Coronary artery (tissue), 2 donors: ENCODE measurements at regions not wholly inside any gene's neighbourhood (a gene's known extent, or its start where the extent isn't known, plus 50 kb on each side); places are given as distances from the start of the nearest gene placed in this dataset.

Experiments
- DNase-seq: peaks from one replicate; pipeline ENCODE4 v3.0.0-alpha.2; 2017; ENCODE audit warnings: low spot score
- H3K27ac ChIP-seq, 2 donors: fragments of 200-600 bp; sonication (generic); one replicate each; pipeline ENCODE4 v1.5.1; 2016 to 2019
- H3K4me3 ChIP-seq: fragments of 200-600 bp; sonication (generic); 2 replicates; pipeline ENCODE4 v1.5.1; 2016; ENCODE audit warnings: mild to moderate bottlenecking, moderate library complexity
- TF ChIP-seq, protein P1 (sequence below): fragments of 200-600 bp; sonication (generic); IDR thresholded peaks from one replicate; pipeline ENCODE4 v1.5.1; 2019; ENCODE audit warnings: antibody characterized with exemption

- Histone ChIP-seq H3K4me3 (no peak overlapping the region), H3K27ac (no peak overlapping the region)
- no peak for DNase-seq
- TF ChIP-seq, protein P1, sequence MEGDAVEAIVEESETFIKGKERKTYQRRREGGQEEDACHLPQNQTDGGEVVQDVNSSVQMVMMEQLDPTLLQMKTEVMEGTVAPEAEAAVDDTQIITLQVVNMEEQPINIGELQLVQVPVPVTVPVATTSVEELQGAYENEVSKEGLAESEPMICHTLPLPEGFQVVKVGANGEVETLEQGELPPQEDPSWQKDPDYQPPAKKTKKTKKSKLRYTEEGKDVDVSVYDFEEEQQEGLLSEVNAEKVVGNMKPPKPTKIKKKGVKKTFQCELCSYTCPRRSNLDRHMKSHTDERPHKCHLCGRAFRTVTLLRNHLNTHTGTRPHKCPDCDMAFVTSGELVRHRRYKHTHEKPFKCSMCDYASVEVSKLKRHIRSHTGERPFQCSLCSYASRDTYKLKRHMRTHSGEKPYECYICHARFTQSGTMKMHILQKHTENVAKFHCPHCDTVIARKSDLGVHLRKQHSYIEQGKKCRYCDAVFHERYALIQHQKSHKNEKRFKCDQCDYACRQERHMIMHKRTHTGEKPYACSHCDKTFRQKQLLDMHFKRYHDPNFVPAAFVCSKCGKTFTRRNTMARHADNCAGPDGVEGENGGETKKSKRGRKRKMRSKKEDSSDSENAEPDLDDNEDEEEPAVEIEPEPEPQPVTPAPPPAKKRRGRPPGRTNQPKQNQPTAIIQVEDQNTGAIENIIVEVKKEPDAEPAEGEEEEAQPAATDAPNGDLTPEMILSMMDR = no peak
These were observed 136.5 kb upstream of the SOX11 start for GRCh38 chr2:5555636-5556035.

- Histone ChIP-seq H3K4me3 (no peak overlapping the region), H3K27ac (no peak overlapping the region)
- DNase-seq = no peak
- TF ChIP-seq, protein P1 = no peak
These were observed 131.2 kb upstream of the SOX11 start for GRCh38 chr2:5561006-5561405.

GRCh38 chr2:5562426-5562825, 129.8 kb upstream of the SOX11 start:
- no peak overlapping the region for H3K27ac ChIP-seq
- no peak overlapping the region for H3K4me3 ChIP-seq
- DNase-seq = no peak
- TF ChIP-seq, protein P1 = no peak

GRCh38 chr2:5562865-5563264, 129.3 kb upstream of the SOX11 start:
- DNase-seq = no peak
- no peak overlapping the region for H3K4me3 ChIP-seq
- TF ChIP-seq, protein P1 = no peak
- H3K27ac ChIP-seq = no peak overlapping the region

- Histone ChIP-seq H3K4me3 (no peak overlapping the region), H3K27ac (no peak overlapping the region)
- TF ChIP-seq, protein P1 = no peak
- DNase-seq = no peak
These were observed 128.8 kb upstream of the SOX11 start for GRCh38 chr2:5563411-5563810.

DNA sequence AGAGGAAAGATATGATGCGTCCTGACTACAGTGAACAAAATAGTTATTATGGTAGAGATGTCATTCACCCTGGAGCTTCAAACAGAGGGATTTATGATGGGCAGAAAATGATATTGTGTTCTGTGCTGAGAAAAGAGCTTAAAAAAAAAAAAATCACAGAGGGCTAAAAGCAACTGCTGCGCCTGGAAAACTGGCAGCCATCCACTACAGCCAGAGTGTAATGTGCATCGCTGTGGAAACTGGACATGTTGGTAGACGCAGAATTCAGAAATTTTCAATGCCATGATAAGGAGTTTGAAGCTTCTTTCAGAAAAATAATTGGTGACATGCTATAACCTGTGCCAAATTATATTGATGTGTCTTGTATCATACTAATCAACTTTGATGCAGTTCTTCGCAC, 122.9 kb upstream of the SOX11 start:
- no peak for DNase-seq
- TF ChIP-seq, protein P1 = no peak
- Histone ChIP-seq H3K27ac (no peak overlapping the region), H3K4me3 (no peak overlapping the region)

- no peak for DNase-seq
- Histone ChIP-seq H3K27ac (no peak overlapping the region), H3K4me3 (no peak overlapping the region)
- TF ChIP-seq, protein P1 = no peak
These were observed 116.2 kb upstream of the SOX11 start for GRCh38 chr2:5576015-5576414.
